ENCODE measurements at regions not wholly inside any gene's neighbourhood (a gene's known extent, or its start where the extent isn't known, plus 50 kb on each side); places are given as distances from the start of the nearest gene placed in this dataset.

- no peak for TF ChIP-seq CTCF (conservative IDR thresholded peaks at IDR 0.05; ENCODE audit: low read depth, low read length)
- TF ChIP-seq EZH2 (IDR thresholded peaks at IDR 0.05; ENCODE audit: low read length, unreplicated experiment), result no peak
Measured at GRCh38 chr1:5308249-5308648, 653.8 kb downstream of the AJAP1 start.
